OCI-LY1 (cell line): ENCODE measurements at regions not wholly inside any gene's neighbourhood (a gene's known extent, or its start where the extent isn't known, plus 50 kb on each side); places are given as distances from the start of the nearest gene placed in this dataset.

Source experiments
- CTCF ChIP-seq: fragments of 200-600 bp; sonication (generic), shearing (Covaris generic); IDR thresholded peaks from 2 replicates; pipeline ENCODE4 v1.5.1; 2017; ENCODE audit warnings: mild to moderate bottlenecking, antibody characterized with exemption, low read length, moderate library complexity, mixed read lengths
- EZH2 ChIP-seq: fragments of 200-600 bp; sonication (generic), shearing (Covaris generic); IDR thresholded peaks from 2 replicates; pipeline ENCODE4 v1.8.0; 2017; ENCODE audit warnings: borderline replicate concordance, mixed run types, mild to moderate bottlenecking, antibody characterized with exemption, low read length, moderate library complexity, mixed read lengths

- no peak for TF ChIP-seq CTCF
- no peak for TF ChIP-seq EZH2
Measured at GRCh38 chr1:59012378-59012777, 228.5 kb upstream of the JUN start.
